Lung (tissue), 11 donors: ENCODE measurements at regions not wholly inside any gene's neighbourhood (a gene's known extent, or its start where the extent isn't known, plus 50 kb on each side); places are given as distances from the start of the nearest gene placed in this dataset.
"Not testable (repeated sequence)": the region's sequence is repeated elsewhere in the genome, so short reads cannot be mapped to it uniquely, and the experiment has no call there.

Source experiments
- ATAC-seq: fragments of 200-7000 bp; cut with Tn5 transposase; one replicate; pipeline ENCODE4 v1.9.1; 2020; ENCODE audit warnings: moderate number of reproducible peaks; ENCODE audit not compliant: insufficient read depth, low FRiP score
- DNase-seq, 3 donors: peaks; one replicate each; pipeline ENCODE4 v3.0.0-alpha.2; 2013 to 2017
- H3K27ac ChIP-seq, 2 donors: one replicate each; pipeline ENCODE4 v1.5.1; 2013; ENCODE audit warnings: mild to moderate bottlenecking in 2 of 2, moderate library complexity in 2 of 2, control low read depth in 1 of 2, inconsistent platforms in 1 of 2, low read depth in 1 of 2, low read length in 1 of 2
- H3K27me3 ChIP-seq, 3 donors: one replicate each; pipeline ENCODE4 v1.5.1; 2013; ENCODE audit warnings: low read length in 2 of 3; ENCODE audit not compliant: control insufficient read depth in 3 of 3, insufficient read depth in 3 of 3
- H3K36me3 ChIP-seq, 4 donors: one replicate each; pipeline ENCODE4 v1.5.1; 2013; ENCODE audit warnings: low read length in 4 of 4, mild to moderate bottlenecking in 1 of 4, moderate library complexity in 1 of 4; ENCODE audit not compliant: control insufficient read depth in 4 of 4, insufficient read depth in 4 of 4
- H3K4me1 ChIP-seq, 5 donors: one replicate each; pipeline ENCODE4 v1.5.1; 2013; ENCODE audit warnings: low read length in 5 of 5, mild to moderate bottlenecking in 2 of 5, moderate library complexity in 1 of 5; ENCODE audit not compliant: control insufficient read depth in 5 of 5, insufficient read depth in 5 of 5
- H3K4me3 ChIP-seq: one replicate; pipeline ENCODE4 v1.5.1; 2013; ENCODE audit warnings: mild to moderate bottlenecking, control low read depth, moderate library complexity
- H3K9ac ChIP-seq, 2 donors: one replicate each; pipeline ENCODE4 v1.5.1; 2013; ENCODE audit warnings: low read length in 2 of 2, control low read depth in 1 of 2; ENCODE audit not compliant: insufficient read depth in 1 of 2
- H3K9me3 ChIP-seq, 4 donors: one replicate each; pipeline ENCODE4 v1.5.1; 2013; ENCODE audit warnings: low read length in 3 of 4, mild to moderate bottlenecking in 1 of 4, moderate library complexity in 1 of 4; ENCODE audit not compliant: control insufficient read depth in 4 of 4, insufficient read depth in 3 of 4
- CTCF ChIP-seq: IDR thresholded peaks from 2 replicates; pipeline ENCODE4 v1.5.1; 2012; ENCODE audit warnings: mild to moderate bottlenecking; ENCODE audit errors: control extremely low read depth, extremely low read depth
- WGBS, 2 donors: extraction: QIAGEN DNeasy Blood & Tissue Kit; methylation state at CpG; one replicate each; pipeline ENCODE4 v1.1.7; 2013; 5-methylcytosine and 5-hydroxymethylcytosine counted together
- donor health status: control.
- donor health status: control.
- donor health status: Bipolar disorder and iron deficiency.
- donor health status: healthy.
- donor health status: DM: yes; HTN: yes; CAD: no.

- DNase-seq (no peak), ATAC-seq (no peak)
- WGBS, 2 donors = 51 to 60% methylated on average over 2 of the region's 2 CpGs
- H3K27me3 ChIP-seq = no peaks in the 10 kb centered on the region
- peaks cover 0 to 2% (median 0%) of the 10 kb centered on the region in 4 donors for H3K9me3 ChIP-seq
- no peak overlapping the region for H3K27ac ChIP-seq
- TF ChIP-seq CTCF = no peak
- H3K4me3 ChIP-seq = no peak overlapping the region
- H3K36me3 ChIP-seq = no peaks in the 10 kb centered on the region
- no peak overlapping the region for H3K9ac ChIP-seq
- no peaks in the 10 kb centered on the region for H3K4me1 ChIP-seq
Observed at GRCh38 chr10:62935022-62935421, 118.9 kb upstream of the EGR2 start.

GRCh38 chr10:62934258-62934657, 118.1 kb upstream of the EGR2 start:
- Histone ChIP-seq H3K36me3 (no peaks in the 10 kb centered on the region), H3K9me3 (peaks cover 0 to 2% (median 0%) of the 10 kb centered on the region in 4 donors), H3K4me1 (no peaks in the 10 kb centered on the region), H3K27ac (no peak overlapping the region), H3K27me3 (no peaks in the 10 kb centered on the region), H3K9ac (no peak overlapping the region), H3K4me3 (no peak overlapping the region)
- WGBS, 2 donors = 39 to 61% methylated on average over 11 of the region's 11 CpGs
- no peak for TF ChIP-seq CTCF
- DNase-seq = no peak
- no peak for ATAC-seq

- H3K27ac ChIP-seq, H3K9me3 ChIP-seq, H3K4me3 ChIP-seq, H3K9ac ChIP-seq, ATAC-seq, H3K36me3 ChIP-seq, H3K4me1 ChIP-seq, DNase-seq, H3K27me3 ChIP-seq: not testable (repeated sequence)
- 83 to 88% methylated on average over 22 to 24 of the region's 24 CpGs for WGBS, 2 donors
Observed at GRCh38 chr10:62928763-62929162, 112.6 kb upstream of the EGR2 start.

- Histone ChIP-seq H3K27me3 (peaks cover 0 to 4% (median 0%) of the 10 kb centered on the region in 3 donors), H3K9me3 (no peaks in the 10 kb centered on the region), H3K27ac (no peak overlapping the region), H3K9ac (no peak overlapping the region), H3K4me1 (no peaks in the 10 kb centered on the region), H3K36me3 (no peaks in the 10 kb centered on the region), H3K4me3 (no peak overlapping the region)
- no peak for TF ChIP-seq CTCF
- WGBS, 2 donors = 78 to 86% methylated on average over 1 of the region's 1 CpG
- DNase-seq = no peak
- no peak for ATAC-seq
Observed at GRCh38 chr10:62926407-62926806, 110.2 kb upstream of the EGR2 start.
